ENCODE measurements at regions not wholly inside any gene's neighbourhood (a gene's known extent, or its start where the extent isn't known, plus 50 kb on each side); places are given as distances from the start of the nearest gene placed in this dataset.

GRCh38 chr9:90059436-90059835 is 454.6 kb downstream of the GADD45G start:
- TF ChIP-seq POLR2A (IDR thresholded peaks at IDR 0.05) = no peak
- TF ChIP-seq CTCF (IDR thresholded peaks at IDR 0.05) = no peak
